Astrocyte of the cerebellum (primary cell): ENCODE measurements at regions not wholly inside any gene's neighbourhood (a gene's known extent, or its start where the extent isn't known, plus 50 kb on each side); places are given as distances from the start of the nearest gene placed in this dataset.

Experiments used
- DNase-seq: peaks from one replicate; pipeline ENCODE4 v3.0.0-alpha.2; 2011; ENCODE audit warnings: low read depth
- H3K4me3 ChIP-seq: 2 replicates; pipeline ENCODE4 v1.5.1; 2011; ENCODE audit warnings: mild to moderate bottlenecking, low read depth, low read length, moderate library complexity
- CTCF ChIP-seq: IDR thresholded peaks from 2 replicates; pipeline ENCODE4 v1.5.1; 2012; ENCODE audit warnings: low read length, low read depth, moderate library complexity, mild to moderate bottlenecking; ENCODE audit errors: missing control alignments
- in situ Hi-C: cut with HindIII; loops from 2 replicates; pipeline ENCODE4 v1.10.0; 2017; ENCODE audit warnings: low sequenced_read_pairs

DNA sequence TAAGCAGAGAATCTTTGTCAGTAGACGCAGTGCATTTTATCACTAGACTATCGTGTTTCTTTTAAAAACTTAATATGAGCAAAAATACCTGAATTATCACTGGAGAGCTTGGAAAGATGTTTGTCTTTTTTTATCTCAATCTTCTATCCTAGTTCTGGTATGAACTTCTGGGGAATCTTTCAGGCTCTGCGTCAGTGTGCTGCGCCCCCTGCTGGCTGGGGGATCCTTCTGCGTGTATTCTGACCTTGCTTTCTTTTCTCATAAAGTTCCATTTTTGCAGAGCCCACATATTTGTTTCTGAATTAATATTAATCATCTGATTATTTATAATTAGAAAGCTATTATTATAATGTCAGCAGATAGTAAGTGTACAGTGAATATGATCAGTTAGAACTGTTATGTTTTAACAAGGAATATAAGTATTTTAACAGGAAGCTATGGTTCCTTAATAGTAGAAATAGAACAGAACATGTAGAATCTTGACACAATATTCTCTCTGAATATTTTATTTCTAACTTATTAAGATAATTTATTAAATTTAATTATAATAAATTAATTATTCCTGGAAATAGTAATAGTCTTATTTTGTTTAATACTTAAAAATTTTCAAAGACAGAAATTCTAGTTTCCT lies 945.0 kb upstream of the CRIM1 start:
- peak; percentile 94 for TF ChIP-seq CTCF
- in situ Hi-C loops = no loop called here
- H3K4me3 ChIP-seq = no peak overlapping the region
- peak; percentile 28 for DNase-seq

- in situ Hi-C loops = no loop called here
- no peak overlapping the region for H3K4me3 ChIP-seq
- no peak for DNase-seq
- TF ChIP-seq CTCF = no peak
Observed at GRCh38 chr2:35409762-35410161, 945.8 kb upstream of the CRIM1 start.

DNA sequence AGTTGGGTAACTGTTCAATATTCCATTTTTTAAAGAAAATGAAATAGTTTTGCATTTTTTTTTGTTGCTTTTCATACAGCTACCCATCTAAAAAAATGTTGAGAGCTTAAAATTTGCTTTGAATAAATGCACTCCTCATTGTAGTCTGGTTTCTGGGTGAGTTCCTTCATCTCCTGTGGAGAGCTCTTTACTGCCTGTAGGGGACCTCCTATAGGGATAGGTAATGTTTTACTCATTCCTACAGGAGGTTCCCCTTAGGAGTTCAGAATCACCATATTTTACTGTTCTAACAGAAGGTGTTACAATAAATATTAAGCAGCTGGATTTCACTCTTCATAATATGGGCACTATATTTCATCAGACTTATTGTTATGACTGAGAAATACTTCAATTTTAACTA lies 947.3 kb upstream of the CRIM1 start:
- no peak overlapping the region for H3K4me3 ChIP-seq
- in situ Hi-C loops = no loop called here
- no peak for DNase-seq
- TF ChIP-seq CTCF = no peak

- no peak overlapping the region for H3K4me3 ChIP-seq
- TF ChIP-seq CTCF = no peak
- DNase-seq = no peak
- in situ Hi-C loops = loop anchor here (5.0 kb wide), 1 partner anchor 40 kb away; no protein-coding TSS in a partner anchor
Observed at GRCh38 chr2:35391736-35392442, 963.7 kb upstream of the CRIM1 start.

DNA sequence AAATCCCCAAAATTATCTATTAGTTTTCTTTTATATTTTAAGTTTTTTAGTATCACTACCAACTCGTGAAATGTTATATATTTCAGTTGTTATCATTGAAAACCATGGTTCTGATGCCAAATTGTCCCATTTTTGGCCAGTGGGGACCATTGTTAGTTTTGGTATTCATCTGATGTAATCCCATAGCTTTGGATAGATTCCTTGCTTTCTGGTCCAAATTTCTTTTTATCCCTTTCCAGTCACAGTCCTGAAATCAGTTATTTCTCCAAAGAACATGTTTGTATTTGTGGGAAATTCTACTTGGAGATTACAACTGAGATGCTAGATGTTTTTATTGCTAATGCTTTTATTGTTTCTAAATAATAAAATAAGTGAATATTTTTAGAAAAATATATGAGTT lies 976.8 kb upstream of the CRIM1 start:
- TF ChIP-seq CTCF = no peak
- H3K4me3 ChIP-seq = no peak overlapping the region
- DNase-seq = no peak
- in situ Hi-C loops = no loop called here

DNA sequence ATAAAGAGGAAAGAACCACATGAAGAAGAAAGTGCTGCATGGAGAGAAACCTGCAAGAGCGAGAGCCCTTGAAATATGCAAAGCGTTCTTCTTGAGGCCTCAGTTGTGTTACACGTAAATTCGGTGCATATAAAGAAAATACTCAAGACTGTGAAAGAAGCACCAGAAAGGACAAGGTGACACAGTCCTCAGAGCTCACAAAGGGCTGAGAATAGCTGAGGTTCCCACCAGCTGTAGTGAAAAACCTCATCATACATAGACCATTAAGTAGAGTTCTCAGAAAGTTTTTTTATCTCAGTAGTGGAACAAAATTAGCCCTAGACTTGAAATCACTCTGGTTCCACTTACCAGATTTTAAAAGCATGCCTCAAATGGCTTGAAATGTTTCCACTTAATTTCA lies 980.7 kb upstream of the CRIM1 start:
- H3K4me3 ChIP-seq = no peak overlapping the region
- in situ Hi-C loops = no loop called here
- DNase-seq = no peak
- no peak for TF ChIP-seq CTCF
